ENCODE measurements at regions not wholly inside any gene's neighbourhood (a gene's known extent, or its start where the extent isn't known, plus 50 kb on each side); places are given as distances from the start of the nearest gene placed in this dataset.

DNA sequence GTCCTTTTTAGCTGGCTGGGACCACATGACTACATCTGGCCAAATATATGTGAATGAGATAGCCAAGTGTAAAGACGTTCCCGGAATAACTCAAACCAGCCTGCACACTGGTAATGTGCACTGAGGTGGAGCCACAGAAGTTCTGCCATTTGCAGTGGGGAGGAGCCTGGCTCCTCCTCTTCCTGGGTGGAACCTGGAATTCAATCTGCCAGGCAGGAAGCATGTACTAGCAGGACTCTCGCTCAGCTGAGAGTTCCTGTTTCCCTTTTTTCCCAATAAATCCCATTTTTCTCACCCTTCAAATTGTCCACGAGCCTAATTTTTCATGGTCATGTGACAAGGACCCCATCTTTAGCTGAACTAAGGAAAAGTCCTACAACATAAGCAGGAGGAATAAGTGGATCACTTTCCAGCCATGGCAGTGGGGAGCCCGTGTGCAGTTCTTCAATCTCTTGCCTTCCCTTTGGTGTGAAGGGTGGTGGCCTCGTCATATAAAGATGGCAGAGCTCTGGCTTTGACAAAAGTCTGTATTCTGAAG, 183.2 kb downstream of the UXS1 start:
- Histone ChIP-seq H4K20me1 (ENCODE audit: insufficient read depth, low read length, poor library complexity, severe bottlenecking) (no peaks in the 10 kb centered on the region), H2AFZ (ENCODE audit: low read length) (no peak overlapping the region), H3K36me3 (ENCODE audit: insufficient read depth, low read length) (no peaks in the 10 kb centered on the region), H3F3A (ENCODE audit: low read depth) (no peaks in the 10 kb centered on the region), H3K9me3 (ENCODE audit: insufficient read depth, low read depth, low read length) (peaks cover 18% of the 10 kb centered on the region; the same call in 1 of the 2 replicates), H3K4me3 (ENCODE audit: low read length, poor library complexity, severe bottlenecking) (no peak overlapping the region), H3K79me2 (ENCODE audit: insufficient read depth, low read length) (no peaks in the 10 kb centered on the region), H3K4me1 (ENCODE audit: insufficient read depth, low read length, poor library complexity, severe bottlenecking) (no peaks in the 10 kb centered on the region), H3K27me3 (ENCODE audit: insufficient read depth, low read length, poor library complexity, severe bottlenecking) (no peaks in the 10 kb centered on the region), H3K9ac (ENCODE audit: low read depth, low read length, poor library complexity, severe bottlenecking) (no peak overlapping the region), H3K9me2 (replicated peaks; ENCODE audit: low read depth, low read length) (no peaks in the 10 kb centered on the region), H3K4me2 (ENCODE audit: low read depth, low read length, poor library complexity, severe bottlenecking) (no peak overlapping the region)
- TF ChIP-seq EZH2phosphoT487 (IDR thresholded peaks at IDR 0.05; ENCODE audit: borderline replicate concordance), result no peak
- TF ChIP-seq, protein P1, sequence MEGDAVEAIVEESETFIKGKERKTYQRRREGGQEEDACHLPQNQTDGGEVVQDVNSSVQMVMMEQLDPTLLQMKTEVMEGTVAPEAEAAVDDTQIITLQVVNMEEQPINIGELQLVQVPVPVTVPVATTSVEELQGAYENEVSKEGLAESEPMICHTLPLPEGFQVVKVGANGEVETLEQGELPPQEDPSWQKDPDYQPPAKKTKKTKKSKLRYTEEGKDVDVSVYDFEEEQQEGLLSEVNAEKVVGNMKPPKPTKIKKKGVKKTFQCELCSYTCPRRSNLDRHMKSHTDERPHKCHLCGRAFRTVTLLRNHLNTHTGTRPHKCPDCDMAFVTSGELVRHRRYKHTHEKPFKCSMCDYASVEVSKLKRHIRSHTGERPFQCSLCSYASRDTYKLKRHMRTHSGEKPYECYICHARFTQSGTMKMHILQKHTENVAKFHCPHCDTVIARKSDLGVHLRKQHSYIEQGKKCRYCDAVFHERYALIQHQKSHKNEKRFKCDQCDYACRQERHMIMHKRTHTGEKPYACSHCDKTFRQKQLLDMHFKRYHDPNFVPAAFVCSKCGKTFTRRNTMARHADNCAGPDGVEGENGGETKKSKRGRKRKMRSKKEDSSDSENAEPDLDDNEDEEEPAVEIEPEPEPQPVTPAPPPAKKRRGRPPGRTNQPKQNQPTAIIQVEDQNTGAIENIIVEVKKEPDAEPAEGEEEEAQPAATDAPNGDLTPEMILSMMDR (conservative IDR thresholded peaks at IDR 0.05; ENCODE audit: low read length), result no peak

DNA sequence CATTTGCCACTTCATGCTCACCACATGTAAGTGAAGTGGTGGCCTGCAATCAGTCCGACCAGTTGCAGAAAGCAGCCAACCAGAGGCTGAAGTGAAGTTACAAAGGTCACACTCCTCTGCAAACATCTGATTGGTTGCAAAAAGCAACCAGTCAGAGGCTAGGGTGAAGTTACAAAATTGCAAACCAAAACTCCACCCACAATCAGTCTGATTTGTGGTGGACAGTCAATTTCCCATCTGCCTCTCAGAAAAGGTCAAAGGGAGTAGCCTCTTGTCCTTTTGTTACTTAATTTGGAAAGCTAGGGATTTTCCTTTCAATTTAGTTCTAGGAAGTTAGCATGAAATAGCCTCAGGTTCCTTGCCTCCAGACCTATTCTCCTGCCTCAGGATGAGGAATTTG, 185.0 kb downstream of the UXS1 start:
- Histone ChIP-seq H3K9me3 (ENCODE audit: insufficient read depth, low read depth, low read length) (peaks cover 23% of the 10 kb centered on the region; the same call in 1 of the 2 replicates), H3K4me1 (ENCODE audit: insufficient read depth, low read length, poor library complexity, severe bottlenecking) (no peaks in the 10 kb centered on the region), H3K9me2 (replicated peaks; ENCODE audit: low read depth, low read length) (no peaks in the 10 kb centered on the region), H3K4me3 (ENCODE audit: low read length, poor library complexity, severe bottlenecking) (no peak overlapping the region), H3K4me2 (ENCODE audit: low read depth, low read length, poor library complexity, severe bottlenecking) (no peak overlapping the region), H3K27me3 (ENCODE audit: insufficient read depth, low read length, poor library complexity, severe bottlenecking) (no peaks in the 10 kb centered on the region), H3K36me3 (ENCODE audit: insufficient read depth, low read length) (no peaks in the 10 kb centered on the region), H4K20me1 (ENCODE audit: insufficient read depth, low read length, poor library complexity, severe bottlenecking) (no peaks in the 10 kb centered on the region), H3K9ac (ENCODE audit: low read depth, low read length, poor library complexity, severe bottlenecking) (no peak overlapping the region), H2AFZ (ENCODE audit: low read length) (no peak overlapping the region), H3K79me2 (ENCODE audit: insufficient read depth, low read length) (no peaks in the 10 kb centered on the region), H3F3A (ENCODE audit: low read depth) (no peaks in the 10 kb centered on the region)
- TF ChIP-seq, protein P1 (conservative IDR thresholded peaks at IDR 0.05; ENCODE audit: low read length), result no peak
- TF ChIP-seq EZH2phosphoT487 (IDR thresholded peaks at IDR 0.05; ENCODE audit: borderline replicate concordance), result no peak

DNA sequence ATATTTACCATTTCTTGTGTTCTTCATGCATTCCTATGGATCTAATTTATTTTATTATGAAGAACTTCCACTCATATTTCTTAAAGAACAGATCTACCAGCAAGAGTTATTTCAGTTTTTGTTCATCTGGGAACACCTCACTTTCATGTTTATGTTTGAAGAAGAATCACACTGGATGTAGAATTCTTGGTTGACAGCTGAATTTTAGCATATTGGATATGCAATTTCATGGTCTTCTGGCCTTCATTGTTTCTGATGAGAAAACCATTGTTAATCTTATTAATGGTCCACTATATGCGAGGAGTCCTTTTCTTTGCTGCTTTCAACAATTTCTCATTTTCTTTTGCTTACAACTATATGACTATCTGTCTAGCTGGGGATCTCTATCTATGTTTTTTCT, 189.2 kb downstream of the UXS1 start:
- H3K36me3 ChIP-seq (ENCODE audit: insufficient read depth, low read length), result no peaks in the 10 kb centered on the region
- H2AFZ ChIP-seq (ENCODE audit: low read length), result no peak overlapping the region
- H3K4me3 ChIP-seq (ENCODE audit: low read length, poor library complexity, severe bottlenecking), result no peak overlapping the region
- no peaks in the 10 kb centered on the region for H4K20me1 ChIP-seq (ENCODE audit: insufficient read depth, low read length, poor library complexity, severe bottlenecking)
- H3F3A ChIP-seq (ENCODE audit: low read depth), result no peaks in the 10 kb centered on the region
- H3K79me2 ChIP-seq (ENCODE audit: insufficient read depth, low read length), result no peaks in the 10 kb centered on the region
- H3K27me3 ChIP-seq (ENCODE audit: insufficient read depth, low read length, poor library complexity, severe bottlenecking), result no peaks in the 10 kb centered on the region
- H3K4me1 ChIP-seq (ENCODE audit: insufficient read depth, low read length, poor library complexity, severe bottlenecking), result no peaks in the 10 kb centered on the region
- H3K9ac ChIP-seq (ENCODE audit: low read depth, low read length, poor library complexity, severe bottlenecking), result no peak overlapping the region
- no peak overlapping the region for H3K4me2 ChIP-seq (ENCODE audit: low read depth, low read length, poor library complexity, severe bottlenecking)
- H3K9me3 ChIP-seq (ENCODE audit: insufficient read depth, low read depth, low read length), result peaks cover 25% of the 10 kb centered on the region; the same call in 1 of the 2 replicates
- H3K9me2 ChIP-seq (replicated peaks; ENCODE audit: low read depth, low read length), result no peaks in the 10 kb centered on the region
- no peak for TF ChIP-seq EZH2phosphoT487 (IDR thresholded peaks at IDR 0.05; ENCODE audit: borderline replicate concordance)
